GM12878 (cell line): ENCODE measurements at regions not wholly inside any gene's neighbourhood (a gene's known extent, or its start where the extent isn't known, plus 50 kb on each side); places are given as distances from the start of the nearest gene placed in this dataset.

Experiments used
- ATAC-seq: fragments of 200-7000 bp; cut with Tn5 transposase; 3 replicates; pipeline ENCODE4 v1.9.1; 2020; ENCODE audit warnings: mild to moderate bottlenecking, moderate library complexity
- BruUV-seq: library from RNA; stranded (reverse); fragments of 400-500 nt; replicated peaks from 2 replicates; lab custom pipeline; 2021; lab: Mats Ljungman, UMichigan
- CTCF ChIA-PET: fragments of 300-600 bp; sonication (Branson Sonifier 250); formaldehyde crosslinking; extraction: SDS; loops from one replicate; lab custom pipeline; 2021; ENCODE audit warnings: inconsistent platforms; lab: Yijun Ruan, JAX
- POLR2A ChIA-PET: fragments of 350-600 bp; formaldehyde crosslinking; extraction: SDS; loops from one replicate; lab custom pipeline; 2021; ENCODE audit warnings: inconsistent platforms; lab: Charles Lee
- RAD21 ChIA-PET: fragments of 300-600 bp; sonication (Branson Sonifier 250); formaldehyde crosslinking; loops from one replicate; lab custom pipeline; 2023; ENCODE audit warnings: antibody characterized with exemption; ENCODE audit not compliant: unreplicated experiment; lab: Charles Lee
- SMC1A ChIA-PET: fragments of 300-600 bp; sonication (Branson Sonifier 250); formaldehyde crosslinking; loops from one replicate; lab custom pipeline; 2023; ENCODE audit not compliant: unreplicated experiment, uncharacterized antibody; lab: Charles Lee
- DNase-seq: peaks from one replicate; pipeline ENCODE4 v3.0.0-alpha.2; 2011; ENCODE audit warnings: low read depth, low spot score
- FAIRE-seq: peaks from 3 replicates; lab custom pipeline; 2011; peaks lifted over from hg19 to GRCh38; lab: Jason Lieb, UNC
- H2AFZ ChIP-seq: 2 replicates; pipeline ENCODE4 v1.6.0; 2011; ENCODE audit warnings: low read depth, low read length, control low read depth; ENCODE audit not compliant: control insufficient read depth
- H3K27ac ChIP-seq: 2 replicates; pipeline ENCODE4 v1.5.1; 2011; ENCODE audit warnings: control low read depth; ENCODE audit not compliant: control insufficient read depth, insufficient read depth
- H3K27me3 ChIP-seq, 2 experiments: replicated peaks in 1 of 2; 2 replicates each; pipeline versions ENCODE4 v1.6.0 to v1.6.1; 2011; ENCODE audit warnings: low read length in 1 of 2; ENCODE audit not compliant: control insufficient read depth in 2 of 2, insufficient read depth in 2 of 2
- H3K36me3 ChIP-seq, 2 experiments: 2 replicates each; pipeline ENCODE4 v1.5.1; 2011; ENCODE audit warnings: low read length in 1 of 2; ENCODE audit not compliant: control insufficient read depth in 2 of 2, insufficient read depth in 2 of 2
- H3K4me1 ChIP-seq: 2 replicates; pipeline ENCODE4 v1.6.1; 2011; ENCODE audit warnings: mild to moderate bottlenecking, low read length, moderate library complexity, mixed read lengths; ENCODE audit not compliant: control insufficient read depth, insufficient read depth
- H3K4me2 ChIP-seq: 2 replicates; pipeline ENCODE4 v1.6.0; 2011; ENCODE audit warnings: control low read depth; ENCODE audit not compliant: control insufficient read depth, insufficient read depth
- H3K4me3 ChIP-seq: fragments of 200-600 bp; sonication (generic); 2 replicates; pipeline ENCODE4 v1.5.1; 2016
- H3K79me2 ChIP-seq: 2 replicates; pipeline ENCODE4 v1.6.0; 2011; ENCODE audit warnings: low read length; ENCODE audit not compliant: control insufficient read depth, insufficient read depth
- H3K9ac ChIP-seq: 2 replicates; pipeline ENCODE4 v1.8.0; 2011; ENCODE audit warnings: low read length, control low read depth, mixed read lengths; ENCODE audit not compliant: control insufficient read depth, insufficient read depth
- H3K9me3 ChIP-seq: replicated peaks from 3 replicates; pipeline ENCODE4 v1.5.1; 2011; ENCODE audit warnings: mild to moderate bottlenecking, low read length; ENCODE audit not compliant: control insufficient read depth, insufficient read depth
- H4K20me1 ChIP-seq: 2 replicates; pipeline ENCODE4 v1.6.0; 2011; ENCODE audit not compliant: control insufficient read depth, insufficient read depth
- ASH2L ChIP-seq: fragments of 300-600, 200-600 bp; sonication (generic); IDR thresholded peaks from 2 replicates; pipeline ENCODE4 v1.6.1; 2017; ENCODE audit warnings: low read depth, mild to moderate bottlenecking, borderline replicate concordance
- ATF7 ChIP-seq: fragments of 450-650 bp; IDR thresholded peaks from 2 replicates; pipeline ENCODE4 v1.6.1; 2016; ENCODE audit warnings: low read depth, mild to moderate bottlenecking
- CBX5 ChIP-seq: sonication (generic); IDR thresholded peaks from 2 replicates; pipeline ENCODE4 v1.6.1; 2016; ENCODE audit warnings: low read depth, moderate library complexity, mild to moderate bottlenecking, inconsistent platforms
- CHD1 ChIP-seq: IDR thresholded peaks from 2 replicates; pipeline ENCODE4 v1.6.1; 2012; ENCODE audit warnings: low read depth, low read length, improper control_type of control experiment
- EP300 ChIP-seq, 2 experiments: fragments of 150-350 bp in 1 of 2; IDR thresholded peaks; 2 replicates each; pipeline ENCODE4 v1.6.1; 2011 to 2012; ENCODE audit warnings: low read depth in 2 of 2, low read length in 2 of 2, borderline replicate concordance in 1 of 2, improper control_type of control experiment in 1 of 2, inconsistent platforms in 1 of 2; ENCODE audit not compliant: control insufficient read depth in 1 of 2
- FOXM1 ChIP-seq: IDR thresholded peaks from 2 replicates; pipeline ENCODE4 v1.6.1; 2012; ENCODE audit warnings: low read depth, mild to moderate bottlenecking, inconsistent platforms, low read length, moderate library complexity
- HCFC1 ChIP-seq: fragments of 150-350 bp; IDR thresholded peaks from 2 replicates; pipeline ENCODE4 v1.6.1; 2014; ENCODE audit warnings: low read length
- HDGF ChIP-seq: fragments of 450-650 bp; IDR thresholded peaks from 2 replicates; pipeline ENCODE4 v1.6.1; 2016; ENCODE audit warnings: antibody characterized with exemption
- LARP7 ChIP-seq: fragments of 450-650 bp; IDR thresholded peaks from 2 replicates; pipeline ENCODE4 v1.6.1; 2017; ENCODE audit warnings: mild to moderate bottlenecking
- NFYB ChIP-seq: IDR thresholded peaks from 2 replicates; pipeline ENCODE4 v1.6.1; 2011; ENCODE audit warnings: low read depth, mild to moderate bottlenecking, low read length, improper control_type of control experiment, moderate library complexity; ENCODE audit not compliant: insufficient read depth
- POLR2A ChIP-seq: IDR thresholded peaks from 2 replicates; pipeline ENCODE4 v1.6.1; 2011; ENCODE audit warnings: low read depth, mild to moderate bottlenecking, low read length
- RELA ChIP-seq: fragments of 450-650 bp; IDR thresholded peaks from 2 replicates; pipeline ENCODE4 v1.8.0; 2014; ENCODE audit warnings: borderline replicate concordance; ENCODE audit not compliant: partially characterized antibody
- SMAD5 ChIP-seq: IDR thresholded peaks from 2 replicates; pipeline ENCODE4 v1.6.1; 2016; ENCODE audit warnings: antibody characterized with exemption, low read depth
- SP1 ChIP-seq: IDR thresholded peaks from one replicate; pipeline ENCODE4 v1.6.1; 2011; ENCODE audit warnings: low read depth, low read length
- SPI1 ChIP-seq: IDR thresholded peaks from 2 replicates; pipeline ENCODE4 v1.6.1; 2011; ENCODE audit warnings: low read depth, mild to moderate bottlenecking, low read length, moderate library complexity, borderline replicate concordance; ENCODE audit not compliant: insufficient read depth
- TBL1XR1 ChIP-seq: IDR thresholded peaks from 2 replicates; pipeline ENCODE4 v1.6.1; 2012; ENCODE audit warnings: low read depth, low read length, improper control_type of control experiment
- YBX1 ChIP-seq: fragments of 450-650 bp; IDR thresholded peaks from 2 replicates; pipeline ENCODE4 v1.6.1; 2016; ENCODE audit warnings: antibody characterized with exemption
- ZNF207 ChIP-seq: fragments of 450-650 bp; IDR thresholded peaks from 2 replicates; pipeline ENCODE4 v1.6.1; 2014; ENCODE audit warnings: antibody characterized with exemption, mild to moderate bottlenecking, borderline replicate concordance
- ZNF24 ChIP-seq: fragments of 450-650 bp; IDR thresholded peaks from 2 replicates; pipeline ENCODE4 v1.6.1; 2017; ENCODE audit warnings: antibody characterized with exemption, mild to moderate bottlenecking
- WGBS: methylation state at CpG from one replicate; pipeline ENCODE4 v1.1.6; 2016; ENCODE audit warnings: low lambda C conversion rate; ENCODE audit not compliant: insufficient replicate concordance, insufficient coverage; ENCODE audit errors: missing lambda C conversion rate; 5-methylcytosine and 5-hydroxymethylcytosine counted together
- in situ Hi-C: fragments of 300-500 bp; cut with MboI; formaldehyde crosslinking; loops from 9 replicates; pipeline ENCODE4 v1.14.3; 2018; ENCODE audit warnings: mixed read lengths
- intact Hi-C: fragments of 100-400 bp; cut with micrococcal nuclease; formaldehyde crosslinking; loops from one replicate; pipeline ENCODE4 v1.14.2; 2022; ENCODE audit not compliant: unreplicated experiment
- TF ChIP-seq, protein P1 (sequence below): fragments of 450-650 bp; IDR thresholded peaks from 2 replicates; pipeline ENCODE4 v1.6.1; 2014; ENCODE audit warnings: mild to moderate bottlenecking
- TF ChIP-seq, protein P2 (sequence below): fragments of 450-650 bp; IDR thresholded peaks from 2 replicates; pipeline ENCODE4 v1.6.1; 2017; ENCODE audit warnings: low read depth, mild to moderate bottlenecking, moderate library complexity

GRCh38 chr22:49488943-49489342 lies 338.7 kb downstream of the BRD1 start:
- Histone ChIP-seq H3K27me3 (no peaks in the 10 kb centered on the region), H3K79me2 (no peaks in the 10 kb centered on the region), H3K9me3 (no peaks in the 10 kb centered on the region; the same call in 2 of the 3 replicates), H3K4me1 (no peaks in the 10 kb centered on the region), H3K9ac (no peak overlapping the region), H2AFZ (no peak overlapping the region), H3K27ac (no peak overlapping the region), H3K4me2 (no peak overlapping the region), H3K36me3 (no peaks in the 10 kb centered on the region), H3K4me3 (no peak overlapping the region), H4K20me1 (no peaks in the 10 kb centered on the region; the same call in 1 of the 2 replicates)
- CTCF ChIA-PET, result no interaction called here
- 79% methylated on average over 10 of the region's 10 CpGs for WGBS
- no TSS peak for BruUV-seq
- in situ Hi-C loops (no loop called here), intact Hi-C loops (no loop called here)
- ATAC-seq, result no peak
- RAD21 ChIA-PET, result no interaction called here
- no peak for DNase-seq
- FAIRE-seq, result no peak
- POLR2A ChIA-PET, result no interaction called here
- no peak for TF ChIP-seq ATF7
- TF ChIP-seq SP1, result no peak
- TF ChIP-seq, protein P1, sequence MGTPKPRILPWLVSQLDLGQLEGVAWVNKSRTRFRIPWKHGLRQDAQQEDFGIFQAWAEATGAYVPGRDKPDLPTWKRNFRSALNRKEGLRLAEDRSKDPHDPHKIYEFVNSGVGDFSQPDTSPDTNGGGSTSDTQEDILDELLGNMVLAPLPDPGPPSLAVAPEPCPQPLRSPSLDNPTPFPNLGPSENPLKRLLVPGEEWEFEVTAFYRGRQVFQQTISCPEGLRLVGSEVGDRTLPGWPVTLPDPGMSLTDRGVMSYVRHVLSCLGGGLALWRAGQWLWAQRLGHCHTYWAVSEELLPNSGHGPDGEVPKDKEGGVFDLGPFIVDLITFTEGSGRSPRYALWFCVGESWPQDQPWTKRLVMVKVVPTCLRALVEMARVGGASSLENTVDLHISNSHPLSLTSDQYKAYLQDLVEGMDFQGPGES, result no peak
- TF ChIP-seq RELA, result no peak
- no peak for TF ChIP-seq POLR2A
- TF ChIP-seq LARP7, result no peak
- TF ChIP-seq EP300 (IDR thresholded peaks at IDR 0.05; ENCODE audit: borderline replicate concordance in 1 of 2, control insufficient read depth in 1 of 2, low read depth in 2 of 2, low read length in 2 of 2), result no peak
- TF ChIP-seq TBL1XR1, result no peak
- TF ChIP-seq ZNF207, result no peak
- SMC1A ChIA-PET, result no interaction called here

DNA sequence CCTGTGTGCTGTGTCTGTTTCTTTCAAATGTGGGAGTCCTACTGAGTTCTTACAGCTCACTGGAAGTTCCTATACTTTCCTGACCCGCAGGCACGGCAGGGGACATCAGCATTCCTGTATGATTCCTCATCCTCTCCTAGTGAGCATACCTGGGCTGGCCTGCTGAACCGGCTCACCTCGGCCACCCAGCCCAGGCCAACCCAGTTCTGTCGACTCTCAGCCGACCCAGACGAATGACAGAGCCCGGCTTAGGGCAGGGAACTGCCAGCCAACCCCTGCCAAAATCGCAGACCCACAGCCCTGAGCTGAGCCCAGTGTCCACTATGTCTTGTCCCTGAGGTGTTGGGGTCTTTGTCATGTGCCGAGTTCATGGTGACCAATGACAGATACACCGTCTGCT lies 339.7 kb downstream of the BRD1 start:
- 71% methylated on average over 11 of the region's 11 CpGs for WGBS
- no peaks in the 10 kb centered on the region for H3K4me1 ChIP-seq
- intact Hi-C loops (no loop called here), in situ Hi-C loops (no loop called here)
- DNase-seq (no peak), FAIRE-seq (no peak), ATAC-seq (no peak)
- no TSS peak for BruUV-seq
- H3K9me3 ChIP-seq, result no peaks in the 10 kb centered on the region; the same call in 2 of the 3 replicates
- no peaks in the 10 kb centered on the region for H3K27me3 ChIP-seq
- no peak overlapping the region for H3K9ac ChIP-seq
- ChIA-PET SMC1A (no interaction called here), POLR2A (no interaction called here), CTCF (no interaction called here), RAD21 (no interaction called here)
- no peaks in the 10 kb centered on the region for H4K20me1 ChIP-seq
- no peak overlapping the region for H3K4me2 ChIP-seq
- no peak overlapping the region for H3K27ac ChIP-seq
- H3K79me2 ChIP-seq, result no peaks in the 10 kb centered on the region
- H3K36me3 ChIP-seq, result no peaks in the 10 kb centered on the region
- H2AFZ ChIP-seq, result no peak overlapping the region
- no peak overlapping the region for H3K4me3 ChIP-seq
- no peak for TF ChIP-seq ASH2L
- TF ChIP-seq SPI1, result no peak
- TF ChIP-seq TBL1XR1, result no peak
- no peak for TF ChIP-seq FOXM1
- no peak for TF ChIP-seq YBX1
- no peak for TF ChIP-seq HCFC1
- TF ChIP-seq HDGF, result no peak
- no peak for TF ChIP-seq CBX5
- no peak for TF ChIP-seq ZNF24
- no peak for TF ChIP-seq NFYB
- TF ChIP-seq CHD1, result no peak
- TF ChIP-seq, protein P2, sequence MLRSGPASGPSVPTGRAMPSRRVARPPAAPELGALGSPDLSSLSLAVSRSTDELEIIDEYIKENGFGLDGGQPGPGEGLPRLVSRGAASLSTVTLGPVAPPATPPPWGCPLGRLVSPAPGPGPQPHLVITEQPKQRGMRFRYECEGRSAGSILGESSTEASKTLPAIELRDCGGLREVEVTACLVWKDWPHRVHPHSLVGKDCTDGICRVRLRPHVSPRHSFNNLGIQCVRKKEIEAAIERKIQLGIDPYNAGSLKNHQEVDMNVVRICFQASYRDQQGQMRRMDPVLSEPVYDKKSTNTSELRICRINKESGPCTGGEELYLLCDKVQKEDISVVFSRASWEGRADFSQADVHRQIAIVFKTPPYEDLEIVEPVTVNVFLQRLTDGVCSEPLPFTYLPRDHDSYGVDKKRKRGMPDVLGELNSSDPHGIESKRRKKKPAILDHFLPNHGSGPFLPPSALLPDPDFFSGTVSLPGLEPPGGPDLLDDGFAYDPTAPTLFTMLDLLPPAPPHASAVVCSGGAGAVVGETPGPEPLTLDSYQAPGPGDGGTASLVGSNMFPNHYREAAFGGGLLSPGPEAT, result no peak
- TF ChIP-seq SMAD5, result no peak
